ENCODE measurements at regions not wholly inside any gene's neighbourhood (a gene's known extent, or its start where the extent isn't known, plus 50 kb on each side); places are given as distances from the start of the nearest gene placed in this dataset.
A peak's percentile ranks its signal among the peaks of the same experiment; 100 is the strongest.

DNA sequence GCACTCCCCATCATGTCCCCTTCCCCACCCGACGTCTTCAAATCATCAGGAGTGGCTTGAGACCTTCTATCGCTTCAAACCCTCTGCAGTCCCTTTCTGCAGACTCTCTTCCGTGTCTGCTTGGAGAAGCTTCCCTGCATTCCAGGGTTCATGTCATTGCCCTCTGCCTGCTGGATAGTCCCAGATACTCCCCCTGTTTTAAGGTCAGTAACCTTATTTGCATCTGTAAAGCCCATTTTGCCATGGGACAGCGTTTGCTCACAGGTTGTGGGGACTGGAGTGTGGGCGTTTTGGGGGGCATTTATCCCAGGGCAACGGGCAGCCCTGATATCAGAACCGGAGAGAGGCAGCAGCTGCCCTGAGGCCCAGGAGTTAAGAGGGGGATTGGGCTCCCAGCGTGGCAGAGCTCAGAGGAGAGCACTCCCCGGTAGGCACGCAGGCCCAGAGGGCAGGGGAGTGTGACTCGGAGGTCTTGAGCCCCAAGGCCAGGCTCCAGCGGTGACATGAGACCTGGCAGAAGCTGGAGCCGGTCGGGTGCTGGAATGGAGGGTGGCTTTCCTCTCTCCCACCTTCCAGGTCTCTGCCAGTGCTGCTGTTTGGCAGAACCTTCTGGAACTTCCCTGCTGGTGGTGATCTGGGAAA lies 73.8 kb downstream of the RTP5 start:
- DNase-seq = no peak

GRCh38 chr2:241943961-241944575 lies 74.5 kb downstream of the RTP5 start:
- no peak for DNase-seq

- DNase-seq = no peak
These were observed 75.3 kb downstream of the RTP5 start for GRCh38 chr2:241944821-241945220.

GRCh38 chr2:241945311-241945710 lies 75.8 kb downstream of the RTP5 start:
- no peak for DNase-seq

GRCh38 chr2:241945803-241946202 lies 76.3 kb downstream of the RTP5 start:
- DNase-seq = no peak

- no peak for DNase-seq
These were observed 76.9 kb downstream of the RTP5 start for GRCh38 chr2:241946306-241947003.

DNA sequence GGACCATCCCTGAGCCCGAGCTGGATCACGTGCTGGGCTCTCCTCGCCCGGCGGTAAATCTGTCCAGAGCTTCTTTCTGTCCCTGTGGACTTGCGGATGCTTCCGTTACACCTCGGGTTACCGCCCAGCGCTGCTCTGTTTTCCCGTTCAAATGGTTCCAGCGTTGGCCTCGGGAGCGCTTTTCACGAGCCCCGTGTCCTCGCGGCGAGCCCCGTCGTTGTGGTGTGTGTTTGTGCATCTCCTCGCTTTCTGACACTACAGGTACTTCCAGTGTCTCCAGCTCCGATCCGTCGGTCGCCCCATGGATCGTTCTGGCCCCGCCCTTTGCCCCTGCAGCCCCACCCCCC lies 77.4 kb downstream of the RTP5 start:
- no peak for DNase-seq

GRCh38 chr2:241947401-241947800 lies 77.9 kb downstream of the RTP5 start:
- DNase-seq = no peak

GRCh38 chr2:241947876-241948275 lies 78.3 kb downstream of the RTP5 start:
- no peak for DNase-seq

- DNase-seq = no peak
These were observed 78.9 kb downstream of the RTP5 start for GRCh38 chr2:241948299-241948897.

GRCh38 chr2:241948901-241949735 lies 79.6 kb downstream of the RTP5 start:
- no peak for DNase-seq

- DNase-seq = no peak
These were observed 80.3 kb downstream of the RTP5 start for GRCh38 chr2:241949736-241950412.

DNA sequence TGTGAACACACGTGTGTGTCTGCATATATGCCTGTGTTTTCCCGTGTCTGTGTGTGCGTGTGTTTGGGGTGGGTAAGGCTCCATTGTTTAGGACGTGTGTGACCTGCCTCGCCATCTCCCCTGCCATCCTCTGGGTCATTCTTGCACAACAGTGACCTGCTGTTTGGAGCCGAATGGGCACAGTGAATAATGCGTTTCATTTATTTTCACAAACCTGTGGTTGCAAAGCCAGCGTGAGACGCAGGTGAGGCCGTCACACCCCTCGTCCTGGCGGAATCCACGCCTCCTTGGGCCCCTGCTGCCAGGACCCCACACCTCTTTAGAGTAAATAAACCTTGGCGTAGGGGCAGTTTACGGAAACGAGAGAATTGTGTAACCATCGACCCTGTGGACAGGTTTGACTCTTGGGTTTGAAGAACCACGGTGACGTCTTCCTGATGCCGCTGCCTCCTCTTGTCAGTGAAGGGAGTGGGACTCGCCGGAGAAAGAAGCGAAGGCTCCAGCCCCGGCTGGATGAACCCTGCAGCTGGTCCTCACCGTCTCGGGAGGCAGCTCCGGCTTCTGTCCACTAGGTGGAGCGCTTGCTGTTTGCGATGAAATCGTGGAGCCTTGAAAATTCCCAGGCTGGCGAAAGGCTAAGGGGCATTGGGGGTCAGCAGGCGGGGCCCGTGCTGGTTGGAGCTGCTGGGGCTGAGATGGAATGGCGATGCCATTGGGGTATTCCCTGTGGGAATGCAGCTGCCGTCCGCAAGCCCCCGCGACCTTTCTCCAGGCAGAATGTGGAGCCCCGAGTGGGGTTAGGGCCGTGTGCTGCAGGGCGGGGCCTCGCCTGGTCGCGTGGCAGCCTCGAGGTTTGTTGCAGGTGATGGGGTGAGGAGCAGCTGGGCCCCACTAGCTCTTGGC lies 81.1 kb downstream of the RTP5 start:
- peak; percentile 6 for DNase-seq

GRCh38 chr2:241951316-241951700 lies 81.8 kb downstream of the RTP5 start:
- no peak for DNase-seq

DNA sequence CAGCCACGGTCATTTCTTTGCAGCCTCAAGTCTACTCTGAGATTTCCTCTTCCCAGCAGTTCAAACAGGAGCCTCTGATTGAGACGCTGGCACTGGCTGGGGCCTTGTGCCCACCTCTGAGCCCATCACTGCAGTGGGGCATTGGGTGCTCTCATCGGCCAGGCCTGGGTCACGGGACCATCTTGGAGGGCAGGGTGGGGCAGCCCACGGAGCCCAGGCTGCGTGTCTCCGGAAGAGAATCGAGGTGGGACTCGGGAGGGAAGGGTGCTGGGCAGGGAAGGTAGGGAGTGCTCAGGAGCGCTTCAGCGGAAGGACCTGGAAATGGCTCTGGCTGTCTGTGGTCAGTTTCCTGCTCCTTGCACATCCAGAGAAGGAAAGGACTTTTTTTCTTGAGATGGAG lies 82.4 kb downstream of the RTP5 start:
- no peak for DNase-seq

DNA sequence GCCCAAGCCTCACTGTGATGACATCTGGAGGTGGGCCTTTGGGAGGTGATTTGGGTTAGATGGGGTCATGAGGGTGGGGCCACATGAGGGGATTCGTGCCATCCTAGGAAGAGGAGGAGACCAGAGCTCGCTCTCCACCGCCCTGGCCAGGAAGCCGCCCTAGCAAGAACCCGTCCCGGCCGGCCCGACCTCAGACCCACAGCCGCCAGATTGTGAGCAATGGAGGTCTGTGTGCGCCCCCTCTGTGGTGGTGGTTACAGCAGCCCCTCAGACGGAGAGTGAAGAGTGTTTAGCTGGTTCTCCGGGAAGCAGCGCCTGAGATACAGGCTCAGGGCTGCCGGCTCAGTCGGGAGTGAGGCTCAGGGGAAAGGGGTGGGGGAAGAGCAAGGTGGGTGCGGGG lies 83.3 kb downstream of the RTP5 start:
- DNase-seq = no peak

DNA sequence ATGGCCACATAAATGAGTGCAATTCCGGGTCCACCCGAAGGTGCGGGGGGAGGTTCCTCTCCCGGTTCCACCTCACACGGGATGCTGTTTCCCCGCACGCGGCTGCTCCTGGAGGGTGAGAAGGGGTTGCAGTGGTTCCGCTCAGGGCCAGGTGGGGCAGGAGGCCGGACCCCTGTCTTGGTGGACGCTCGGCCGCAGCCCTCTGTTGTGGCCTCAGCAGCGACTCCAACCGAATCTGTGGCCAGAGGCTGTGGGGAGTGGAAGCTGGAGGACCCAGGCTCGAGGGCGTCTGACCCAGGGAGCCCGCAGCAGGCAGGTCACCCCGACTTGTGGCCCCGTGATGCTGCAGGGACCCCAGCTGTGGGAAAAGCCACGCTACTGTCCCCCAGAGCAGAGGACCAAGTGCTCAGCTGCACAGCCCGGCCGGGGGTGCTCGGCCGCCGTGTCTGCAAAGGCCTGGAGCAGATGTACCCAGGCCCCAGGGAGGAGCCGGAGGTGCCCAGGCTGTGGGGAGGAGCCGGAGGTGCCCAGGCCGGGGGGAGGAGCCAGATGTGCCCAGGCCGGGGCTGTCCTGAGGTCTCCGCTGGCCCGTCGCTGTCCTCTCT lies 83.9 kb downstream of the RTP5 start:
- DNase-seq = no peak

DNA sequence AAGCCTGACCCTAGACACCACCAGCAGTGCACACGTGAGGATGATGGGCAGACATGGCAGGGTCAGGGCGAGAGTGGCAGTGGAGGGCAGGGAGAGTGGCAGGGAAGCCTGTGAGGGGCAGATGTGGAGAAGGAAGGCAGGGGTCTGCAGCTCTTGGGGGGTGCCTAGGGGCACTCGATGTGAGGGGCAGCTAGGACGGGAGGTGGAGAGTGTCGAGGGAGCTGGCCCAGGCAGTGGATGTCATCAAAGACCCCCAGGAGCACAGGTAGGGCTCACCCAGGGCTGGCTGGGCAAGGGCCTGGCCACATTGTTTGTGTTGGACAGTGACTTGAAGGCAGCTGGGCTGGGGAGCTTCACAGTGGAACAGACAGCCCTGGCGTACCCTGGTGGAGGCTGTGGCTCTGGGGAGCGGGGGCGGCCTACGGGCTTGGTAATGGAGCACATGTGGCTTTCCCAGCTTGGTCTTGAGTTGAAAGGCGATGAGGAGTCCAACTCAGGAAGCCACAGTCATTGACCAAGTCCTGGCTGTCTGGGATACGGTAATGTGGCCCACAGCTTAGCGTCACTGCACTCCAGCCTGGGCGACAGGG lies 87.1 kb downstream of the RTP5 start:
- no peak for DNase-seq

- no peak for DNase-seq
These were observed 87.7 kb downstream of the RTP5 start for GRCh38 chr2:241957276-241957675.

GRCh38 chr2:241958818-241959545 lies 89.5 kb downstream of the RTP5 start:
- DNase-seq = no peak

Measured in NCI-H2081 treated with DMSO at 0.1 percent for 48 hours (cell line).